ENCODE measurements at regions not wholly inside any gene's neighbourhood (a gene's known extent, or its start where the extent isn't known, plus 50 kb on each side); places are given as distances from the start of the nearest gene placed in this dataset.

- H3K4me3 ChIP-seq (ENCODE audit: low read depth, low read length) = no peak overlapping the region
- H3K9me3 ChIP-seq (ENCODE audit: control insufficient read depth, insufficient read depth, low read depth, low read length) = no peaks in the 10 kb centered on the region
- ChIA-PET CTCF (no interaction called here), POLR2A (no interaction called here)
- no peak for TF ChIP-seq ATF2 (tag by site-specific recombination; IDR thresholded peaks at IDR 0.05; ENCODE audit: low read depth)
- TF ChIP-seq ZNF585B (tag by site-specific recombination; IDR thresholded peaks at IDR 0.05) = no peak
- no peak overlapping the region for H3K27ac ChIP-seq (ENCODE audit: extremely low read depth, low read depth, low read length)
- no peaks in the 10 kb centered on the region for H3K4me1 ChIP-seq (ENCODE audit: control insufficient read depth, insufficient read depth, low read length)
- no peaks in the 10 kb centered on the region for H3K36me3 ChIP-seq (ENCODE audit: control insufficient read depth in 2 of 2, insufficient read depth in 1 of 2, low read length in 2 of 2)
These were observed 157.1 kb downstream of the ELAVL4 start for GRCh38 chr1:50265790-50266314.

DNA sequence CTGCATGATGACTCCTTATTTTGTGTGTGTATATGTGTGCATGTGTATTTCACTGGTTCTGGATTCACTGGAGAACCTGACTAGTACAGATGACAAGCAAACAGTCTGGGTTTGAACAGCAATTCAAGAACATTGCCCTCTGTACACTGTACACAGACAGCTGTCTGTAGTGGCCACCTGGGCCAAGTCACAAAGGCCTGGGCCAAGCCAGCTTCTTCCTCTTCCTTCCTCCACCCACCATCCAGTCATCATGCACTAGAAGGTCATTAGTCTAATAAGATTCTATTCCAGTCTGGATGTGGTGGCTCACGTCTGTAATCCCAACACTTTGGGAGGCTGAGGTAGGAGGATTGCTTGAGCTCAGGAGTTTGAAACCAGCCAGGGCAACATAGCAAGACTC, 155.9 kb downstream of the ELAVL4 start:
- TF ChIP-seq ZNF654 (tag by site-specific recombination; IDR thresholded peaks at IDR 0.05; ENCODE audit: low read depth) (no peak), ZNF354C (tag by site-specific recombination; IDR thresholded peaks at IDR 0.05; ENCODE audit: borderline replicate concordance, low read depth) (no peak), ZSCAN18 (tag by site-specific recombination; IDR thresholded peaks at IDR 0.05) (no peak), ZNF112 (tag by site-specific recombination; IDR thresholded peaks at IDR 0.05) (no peak), KLF9 (tag by site-specific recombination; IDR thresholded peaks at IDR 0.05; ENCODE audit: low read depth) (no peak), ZSCAN30 (tag by site-specific recombination; IDR thresholded peaks at IDR 0.05) (no peak), ZFHX2 (tag by site-specific recombination; conservative IDR thresholded peaks at IDR 0.05) (no peak), ZNF274 (IDR thresholded peaks at IDR 0.05; ENCODE audit: low read length) (no peak), ZNF274 (tag by site-specific recombination; IDR thresholded peaks at IDR 0.05; ENCODE audit: borderline replicate concordance) (no peak), KLF8 (tag by site-specific recombination; IDR thresholded peaks at IDR 0.05) (no peak), ZNF132 (tag by site-specific recombination; IDR thresholded peaks at IDR 0.05; ENCODE audit: borderline replicate concordance) (no peak), HOXA7 (CRISPR knock-in tag; IDR thresholded peaks at IDR 0.05; ENCODE audit: borderline replicate concordance) (no peak), ZNF48 (tag by site-specific recombination; IDR thresholded peaks at IDR 0.05) (no peak), ZNF114 (tag by site-specific recombination; IDR thresholded peaks at IDR 0.05) (no peak), KLF1 (tag by site-specific recombination; IDR thresholded peaks at IDR 0.05) (no peak), ZNF19 (tag by site-specific recombination; IDR thresholded peaks at IDR 0.05; ENCODE audit: low read depth) (no peak), ZNF548 (tag by site-specific recombination; IDR thresholded peaks at IDR 0.05) (no peak), ZNF639 (tag by site-specific recombination; IDR thresholded peaks at IDR 0.05) (no peak)
- TF ChIP-seq, protein P1, sequence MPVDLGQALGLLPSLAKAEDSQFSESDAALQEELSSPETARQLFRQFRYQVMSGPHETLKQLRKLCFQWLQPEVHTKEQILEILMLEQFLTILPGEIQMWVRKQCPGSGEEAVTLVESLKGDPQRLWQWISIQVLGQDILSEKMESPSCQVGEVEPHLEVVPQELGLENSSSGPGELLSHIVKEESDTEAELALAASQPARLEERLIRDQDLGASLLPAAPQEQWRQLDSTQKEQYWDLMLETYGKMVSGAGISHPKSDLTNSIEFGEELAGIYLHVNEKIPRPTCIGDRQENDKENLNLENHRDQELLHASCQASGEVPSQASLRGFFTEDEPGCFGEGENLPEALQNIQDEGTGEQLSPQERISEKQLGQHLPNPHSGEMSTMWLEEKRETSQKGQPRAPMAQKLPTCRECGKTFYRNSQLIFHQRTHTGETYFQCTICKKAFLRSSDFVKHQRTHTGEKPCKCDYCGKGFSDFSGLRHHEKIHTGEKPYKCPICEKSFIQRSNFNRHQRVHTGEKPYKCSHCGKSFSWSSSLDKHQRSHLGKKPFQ (tag by site-specific recombination; IDR thresholded peaks at IDR 0.05) = no peak
- ChIA-PET CTCF (no interaction called here), POLR2A (no interaction called here)
- H3K9me3 ChIP-seq (ENCODE audit: control insufficient read depth, insufficient read depth, low read depth, low read length) = no peaks in the 10 kb centered on the region
- no peak overlapping the region for H3K4me3 ChIP-seq (ENCODE audit: low read depth, low read length)
- H3K27ac ChIP-seq (ENCODE audit: extremely low read depth, low read depth, low read length) = no peak overlapping the region
- H3K4me1 ChIP-seq (ENCODE audit: control insufficient read depth, insufficient read depth, low read length) = no peaks in the 10 kb centered on the region
- H3K36me3 ChIP-seq (ENCODE audit: control insufficient read depth in 2 of 2, insufficient read depth in 1 of 2, low read length in 2 of 2) = no peaks in the 10 kb centered on the region
